Upper lobe of right lung (tissue), 1 donor: ENCODE measurements at regions not wholly inside any gene's neighbourhood (a gene's known extent, or its start where the extent isn't known, plus 50 kb on each side); places are given as distances from the start of the nearest gene placed in this dataset.

Source experiments
- ATAC-seq: fragments of 200-7000 bp; cut with Tn5 transposase; one replicate; pipeline ENCODE4 v1.9.1; 2020; ENCODE audit warnings: mild to moderate bottlenecking, moderate library complexity
- DNase-seq: peaks from one replicate; pipeline ENCODE4 v3.0.0-alpha.2; 2020
- H3K27ac ChIP-seq: fragments of 200-600 bp; one replicate; pipeline ENCODE4 v1.8.0; 2022
- H3K27me3 ChIP-seq: fragments of 200-600 bp; one replicate; pipeline ENCODE4 v1.8.0; 2022; ENCODE audit warnings: mild to moderate bottlenecking
- H3K36me3 ChIP-seq: fragments of 200-600 bp; one replicate; pipeline ENCODE4 v1.8.0; 2022
- H3K4me1 ChIP-seq: fragments of 200-600 bp; one replicate; pipeline ENCODE4 v1.8.0; 2022
- H3K4me3 ChIP-seq: fragments of 200-600 bp; one replicate; pipeline ENCODE4 v1.8.0; 2022; ENCODE audit warnings: mild to moderate bottlenecking
- H3K9me3 ChIP-seq: fragments of 200-600 bp; one replicate; pipeline ENCODE4 v1.8.0; 2022
- intact Hi-C: fragments of 100-400 bp; cut with DNase I; formaldehyde crosslinking; loops from one replicate; pipeline ENCODE4 v1.11.0; 2022
- TF ChIP-seq, protein P1 (sequence below): fragments of 200-600 bp; IDR thresholded peaks from one replicate; pipeline ENCODE4 v1.8.0; 2022; ENCODE audit warnings: antibody characterized with exemption
- donor health status: DM: no; HTN: yes; CAD: no; lungs with severe emphysema.

DNA sequence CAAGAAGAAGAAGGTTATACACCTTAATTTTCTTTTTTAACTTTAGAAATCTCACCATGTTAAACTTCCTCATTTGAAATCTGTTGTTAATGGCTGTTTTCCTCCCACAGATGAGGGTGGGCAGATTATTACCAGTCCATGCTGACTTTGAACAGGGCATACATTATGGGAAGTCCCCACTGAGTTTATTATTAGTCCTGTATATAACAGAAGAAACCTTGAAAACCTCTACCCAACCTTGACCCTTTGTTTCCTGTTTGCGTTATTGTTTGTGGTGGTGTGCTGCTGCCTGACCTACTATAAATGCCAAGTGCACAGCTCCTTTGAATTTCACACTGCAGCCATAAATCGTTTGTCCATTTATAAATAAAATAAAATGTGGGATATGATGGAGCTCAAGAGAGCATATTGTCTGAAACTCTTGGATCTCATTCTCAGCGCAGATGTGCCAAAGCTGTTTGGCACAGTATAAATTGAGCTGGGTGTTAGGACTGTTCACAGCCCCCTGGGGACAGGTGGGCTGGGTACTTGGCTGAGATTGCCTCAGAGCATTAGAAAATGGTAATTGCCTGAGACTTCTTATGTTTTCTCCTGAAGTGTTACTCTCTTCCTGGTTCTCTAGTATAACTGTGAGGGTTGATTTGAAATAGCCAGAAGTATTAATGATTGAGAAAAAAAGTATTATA lies 139.6 kb downstream of the SPATA31D1 start:
- no peak for DNase-seq

DNA sequence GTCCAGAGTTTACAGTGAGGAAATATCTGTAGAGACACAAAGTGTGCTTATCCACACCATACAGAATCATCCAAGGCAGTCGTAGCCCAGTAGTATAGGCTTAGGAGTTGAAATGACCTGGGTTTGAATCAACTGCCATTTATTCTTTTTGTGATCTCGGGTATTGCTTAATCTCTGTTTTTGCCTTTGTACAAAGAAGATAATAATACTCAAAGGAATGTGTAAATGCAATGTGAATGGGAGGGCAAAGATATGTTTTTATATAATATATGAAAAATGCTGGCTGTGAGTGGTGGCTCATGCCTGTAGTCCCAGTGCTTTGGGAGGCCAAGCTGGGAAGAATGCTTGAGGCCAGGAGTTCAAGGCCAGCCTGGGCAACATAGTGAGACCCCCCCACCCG lies 141.1 kb downstream of the SPATA31D1 start:
- H3K9me3 ChIP-seq, result no peaks in the 10 kb centered on the region
- TF ChIP-seq, protein P1, sequence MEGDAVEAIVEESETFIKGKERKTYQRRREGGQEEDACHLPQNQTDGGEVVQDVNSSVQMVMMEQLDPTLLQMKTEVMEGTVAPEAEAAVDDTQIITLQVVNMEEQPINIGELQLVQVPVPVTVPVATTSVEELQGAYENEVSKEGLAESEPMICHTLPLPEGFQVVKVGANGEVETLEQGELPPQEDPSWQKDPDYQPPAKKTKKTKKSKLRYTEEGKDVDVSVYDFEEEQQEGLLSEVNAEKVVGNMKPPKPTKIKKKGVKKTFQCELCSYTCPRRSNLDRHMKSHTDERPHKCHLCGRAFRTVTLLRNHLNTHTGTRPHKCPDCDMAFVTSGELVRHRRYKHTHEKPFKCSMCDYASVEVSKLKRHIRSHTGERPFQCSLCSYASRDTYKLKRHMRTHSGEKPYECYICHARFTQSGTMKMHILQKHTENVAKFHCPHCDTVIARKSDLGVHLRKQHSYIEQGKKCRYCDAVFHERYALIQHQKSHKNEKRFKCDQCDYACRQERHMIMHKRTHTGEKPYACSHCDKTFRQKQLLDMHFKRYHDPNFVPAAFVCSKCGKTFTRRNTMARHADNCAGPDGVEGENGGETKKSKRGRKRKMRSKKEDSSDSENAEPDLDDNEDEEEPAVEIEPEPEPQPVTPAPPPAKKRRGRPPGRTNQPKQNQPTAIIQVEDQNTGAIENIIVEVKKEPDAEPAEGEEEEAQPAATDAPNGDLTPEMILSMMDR, result no peak

More for the DNA sequence above, 139.6 kb downstream of the SPATA31D1 start:
- TF ChIP-seq, protein P1, result no peak
- Histone ChIP-seq H3K4me1 (no peaks in the 10 kb centered on the region), H3K36me3 (no peaks in the 10 kb centered on the region), H3K27ac (no peak overlapping the region), H3K9me3 (no peaks in the 10 kb centered on the region), H3K27me3 (no peaks in the 10 kb centered on the region), H3K4me3 (no peak overlapping the region)
- ATAC-seq, result no peak
- intact Hi-C loops, result no loop called here

DNA sequence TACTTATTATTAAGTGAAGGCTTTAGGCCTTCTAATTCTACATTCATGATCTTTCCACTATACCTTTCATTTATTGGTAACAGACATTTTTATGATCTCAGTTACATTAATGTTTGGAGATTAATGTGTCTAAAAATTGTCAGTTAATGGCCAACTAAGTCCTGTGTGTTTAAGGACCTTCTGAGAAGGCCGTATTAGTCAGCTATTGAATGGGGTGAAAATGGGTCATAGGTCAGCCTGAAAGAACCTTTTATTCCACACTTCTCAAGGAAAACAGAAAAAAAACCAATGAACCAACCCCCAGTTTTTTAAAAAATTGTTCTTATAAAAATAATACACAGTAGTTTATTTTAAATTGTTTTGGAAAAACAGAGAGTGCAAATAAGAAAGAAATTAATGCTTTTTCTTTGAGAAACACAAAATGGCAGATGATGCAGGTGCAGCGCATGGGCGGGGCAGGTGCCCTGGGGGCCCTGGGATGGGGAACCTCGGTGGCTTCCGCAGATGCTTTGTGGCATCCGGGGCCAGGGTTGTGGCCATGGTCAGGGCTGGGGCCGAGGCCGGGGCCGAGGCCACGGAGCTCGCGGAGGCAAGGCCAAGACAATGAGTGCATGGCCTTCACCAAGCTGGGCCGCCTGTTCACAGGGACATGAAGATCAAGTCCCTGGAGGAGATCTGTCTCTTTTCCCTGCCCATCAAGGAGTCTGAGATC lies 141.9 kb downstream of the SPATA31D1 start:
- intact Hi-C loops, result no loop called here
- Histone ChIP-seq H3K4me3 (no peak overlapping the region), H3K4me1 (no peaks in the 10 kb centered on the region), H3K36me3 (no peaks in the 10 kb centered on the region), H3K27me3 (no peaks in the 10 kb centered on the region), H3K27ac (no peak overlapping the region), H3K9me3 (no peaks in the 10 kb centered on the region)
- TF ChIP-seq, protein P1, result no peak
- ATAC-seq, result no peak
- DNase-seq, result no peak

More for the DNA sequence above, 141.1 kb downstream of the SPATA31D1 start:
- intact Hi-C loops, result no loop called here
- Histone ChIP-seq H3K27ac (no peak overlapping the region), H3K27me3 (no peaks in the 10 kb centered on the region), H3K36me3 (no peaks in the 10 kb centered on the region), H3K4me3 (no peak overlapping the region), H3K4me1 (no peaks in the 10 kb centered on the region)
- ATAC-seq, result no peak
- no peak for DNase-seq

DNA sequence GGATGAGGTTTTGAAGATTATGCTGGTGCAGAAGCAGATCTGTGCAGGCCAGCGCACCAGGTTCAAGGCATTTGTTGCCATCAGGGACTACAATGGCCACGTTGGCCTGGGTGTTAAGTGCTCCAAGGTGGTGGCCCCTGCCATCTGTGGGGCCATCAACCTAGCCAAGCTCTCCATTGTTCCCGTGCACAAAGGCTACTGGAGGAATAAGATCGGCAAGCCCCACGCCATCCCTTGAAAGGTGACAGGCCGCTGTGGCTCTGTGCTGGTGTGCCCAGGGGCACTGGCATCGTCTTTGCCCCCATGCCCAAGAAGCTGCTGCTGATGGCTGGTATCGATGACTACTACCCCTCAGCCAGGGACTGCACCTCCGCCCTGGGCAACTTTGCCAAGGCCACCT lies 142.5 kb downstream of the SPATA31D1 start:
- intact Hi-C loops, result no loop called here
- no peaks in the 10 kb centered on the region for H3K27me3 ChIP-seq
- no peak for DNase-seq
- H3K9me3 ChIP-seq, result no peaks in the 10 kb centered on the region
- H3K36me3 ChIP-seq, result no peaks in the 10 kb centered on the region
- no peaks in the 10 kb centered on the region for H3K4me1 ChIP-seq
- H3K4me3 ChIP-seq, result no peak overlapping the region
- ATAC-seq, result no peak
- TF ChIP-seq, protein P1, result no peak
- no peak overlapping the region for H3K27ac ChIP-seq

DNA sequence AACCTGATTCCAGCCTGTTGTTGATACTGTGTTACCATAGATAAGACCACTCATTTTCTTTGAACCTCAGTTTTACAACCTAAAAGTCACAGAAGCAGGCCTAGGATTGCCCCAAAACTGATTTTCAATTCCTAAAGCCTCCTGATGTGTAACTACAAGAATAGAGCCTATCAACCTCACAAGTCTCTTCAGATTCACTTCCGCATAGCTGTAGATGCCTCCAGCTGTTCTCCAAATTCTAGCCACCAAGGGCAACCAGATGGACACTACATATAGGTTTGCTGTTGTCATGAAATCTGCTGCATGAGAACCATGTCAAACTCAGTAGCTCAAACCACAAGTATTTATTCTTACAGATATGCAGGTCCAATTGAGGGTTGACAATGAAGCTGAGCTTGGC lies 143.5 kb downstream of the SPATA31D1 start:
- intact Hi-C loops, result no loop called here
- Histone ChIP-seq H3K4me1 (no peaks in the 10 kb centered on the region), H3K4me3 (no peak overlapping the region), H3K9me3 (no peaks in the 10 kb centered on the region), H3K27ac (no peak overlapping the region), H3K27me3 (no peaks in the 10 kb centered on the region), H3K36me3 (no peaks in the 10 kb centered on the region)
- TF ChIP-seq, protein P1, result no peak
- no peak for ATAC-seq
- DNase-seq, result no peak
